HG02870 (cell line): ENCODE measurements at regions not wholly inside any gene's neighbourhood (a gene's known extent, or its start where the extent isn't known, plus 50 kb on each side); places are given as distances from the start of the nearest gene placed in this dataset.
"Not testable (repeated sequence)": the region's sequence is repeated elsewhere in the genome, so short reads cannot be mapped to it uniquely, and the experiment has no call there.

Experiments
- ATAC-seq: cut with Tn5 transposase; IDR thresholded peaks from one replicate; pipeline ENCODE4 v1.9.1; 2021; ENCODE audit warnings: mild to moderate bottlenecking, moderate library complexity; ENCODE audit not compliant: unreplicated experiment

DNA sequence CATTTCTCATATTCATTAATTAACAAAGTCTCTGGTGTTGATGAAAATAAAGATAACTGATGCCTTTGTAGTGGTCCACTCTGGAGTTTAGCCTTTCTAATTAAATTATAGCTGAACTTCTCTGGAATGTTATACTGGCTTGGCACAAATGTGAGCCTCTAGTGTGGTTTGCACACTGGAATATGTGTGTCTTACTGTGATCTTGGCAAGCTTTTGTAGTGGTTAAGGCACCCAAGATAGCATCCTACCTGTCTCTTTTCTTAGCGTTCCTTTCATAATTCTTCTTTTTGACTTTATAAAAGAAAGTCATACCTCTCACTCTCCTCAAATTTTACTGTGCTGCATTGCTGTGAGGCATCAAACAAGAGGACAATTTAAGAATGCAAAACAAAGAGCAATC is 107.4 kb downstream of the UTRN start:
- no peak for ATAC-seq

DNA sequence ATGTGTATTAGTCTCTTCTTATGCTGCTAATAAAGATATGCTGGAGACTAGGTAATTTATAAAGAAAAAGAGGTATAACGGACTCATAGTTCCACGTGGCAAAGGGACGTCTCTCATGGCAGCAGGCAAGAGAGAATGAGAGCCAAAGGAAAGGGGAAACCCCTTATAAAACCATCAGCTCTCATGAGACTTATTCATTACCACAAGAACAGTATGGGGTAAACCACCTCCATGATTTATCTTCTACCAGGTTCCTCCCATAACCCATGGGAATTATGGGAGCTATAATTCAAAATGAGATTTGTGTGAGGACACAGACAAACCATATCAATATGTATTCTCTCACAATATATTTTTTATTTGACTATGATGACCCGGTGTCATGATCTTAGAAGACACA is 109.1 kb downstream of the UTRN start:
- ATAC-seq = no peak

DNA sequence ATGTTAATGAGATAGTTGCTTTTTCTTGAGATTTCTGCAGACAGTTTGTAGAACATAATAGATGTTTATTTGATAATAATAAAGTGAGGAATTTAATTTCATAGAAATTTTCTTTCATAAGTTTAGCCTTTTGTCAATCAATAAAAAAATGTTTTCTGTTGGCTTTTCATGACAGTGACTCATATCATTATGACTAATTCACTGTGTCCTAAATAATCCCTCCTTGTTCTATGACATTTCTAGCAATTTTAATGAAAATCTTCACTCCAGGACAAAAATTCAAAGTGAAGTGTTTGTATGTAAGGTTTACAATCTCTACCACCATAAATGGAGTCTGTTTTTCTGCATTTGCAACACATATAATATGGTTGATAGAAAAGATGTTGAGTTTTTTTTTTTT is 109.9 kb downstream of the UTRN start:
- no peak for ATAC-seq

GRCh38 chr6:144395826-144396225 is 110.7 kb downstream of the UTRN start:
- ATAC-seq = no peak

DNA sequence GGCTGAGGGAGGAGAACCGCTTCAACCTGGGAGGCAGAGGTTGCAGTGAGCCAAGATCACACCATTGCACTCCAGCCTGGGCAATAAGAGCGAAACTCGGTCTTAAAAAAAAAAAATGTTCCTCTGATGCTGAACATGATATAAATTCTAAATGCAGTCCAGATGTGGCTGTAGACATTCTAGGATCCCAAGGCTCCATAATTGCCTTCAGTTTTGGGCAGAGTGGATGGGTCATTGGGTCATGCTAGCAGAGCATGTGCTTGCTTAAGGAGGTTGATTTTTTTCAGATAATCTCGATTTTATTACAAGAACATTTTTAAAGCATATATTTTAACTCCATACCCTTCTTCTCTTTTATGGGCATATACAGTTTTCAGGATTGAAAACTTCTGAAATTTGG is 112.0 kb downstream of the UTRN start:
- ATAC-seq = no peak

DNA sequence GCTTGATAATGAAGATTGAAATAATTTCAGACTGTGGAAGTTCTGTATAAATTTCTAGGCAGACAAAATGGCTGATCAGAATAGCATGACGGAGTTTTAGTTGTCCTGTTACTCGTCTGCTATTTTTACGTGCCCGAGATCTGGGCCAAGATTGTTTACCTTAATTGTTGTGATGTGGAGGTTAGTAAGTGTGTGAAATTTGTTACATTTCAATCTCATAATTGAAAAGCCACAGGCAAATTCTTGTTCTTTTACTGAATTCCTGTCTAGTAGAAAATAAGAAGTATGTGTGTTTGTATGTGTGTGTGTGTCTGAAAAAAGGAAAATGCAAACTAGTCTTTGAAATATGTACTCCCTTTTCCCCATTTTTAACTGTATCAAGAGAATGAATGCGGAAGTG is 115.2 kb downstream of the UTRN start:
- no peak for ATAC-seq

- no peak for ATAC-seq
Measured at GRCh38 chr6:144401736-144402733, 116.9 kb downstream of the UTRN start.

DNA sequence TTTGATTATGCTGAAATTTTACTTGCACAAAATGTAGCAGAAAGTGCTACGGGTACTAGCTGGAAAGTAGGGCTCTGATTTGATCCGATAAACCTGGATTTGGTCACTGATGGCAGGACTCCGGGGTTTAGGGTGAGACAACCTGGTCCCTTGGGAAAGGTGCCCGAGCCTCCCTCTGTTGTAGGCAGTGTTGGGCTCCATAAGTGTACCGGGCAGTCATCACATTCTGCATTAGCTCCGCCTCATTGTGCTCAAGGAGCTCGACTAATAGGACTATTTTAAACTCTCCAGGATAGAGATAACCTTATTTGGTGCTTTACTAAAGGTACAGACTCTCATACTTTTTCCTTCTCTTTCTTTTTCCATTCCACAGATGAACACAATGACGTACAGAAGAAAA is 117.6 kb downstream of the UTRN start:
- ATAC-seq = no peak

GRCh38 chr6:144405163-144405562 is 120.0 kb downstream of the UTRN start:
- no peak for ATAC-seq

GRCh38 chr6:144406796-144407195 is 121.7 kb downstream of the UTRN start:
- no peak for ATAC-seq

GRCh38 chr6:144408161-144408560 is 123.0 kb downstream of the UTRN start:
- ATAC-seq = no peak

- ATAC-seq = no peak
Measured at GRCh38 chr6:144410059-144410458, 124.9 kb downstream of the UTRN start.

DNA sequence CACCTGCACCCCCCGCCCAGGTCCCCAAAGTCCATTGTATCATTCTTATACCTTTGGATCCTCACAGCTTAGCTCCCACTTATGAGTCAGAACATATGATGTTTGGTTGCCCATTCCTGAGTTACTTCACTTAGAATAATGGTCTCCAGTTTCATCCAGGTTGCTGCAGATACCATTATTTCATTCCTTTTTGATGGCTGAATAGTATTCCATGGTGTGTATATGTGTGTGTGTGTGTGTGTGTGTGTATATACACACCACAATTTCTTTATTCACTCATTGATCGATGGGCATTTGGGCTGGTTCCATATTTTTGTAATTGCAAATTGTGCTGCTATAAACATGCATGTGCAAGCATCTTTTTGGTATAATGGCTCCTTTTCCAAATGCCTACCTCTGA is 125.4 kb downstream of the UTRN start:
- ATAC-seq = not testable (repeated sequence)

- ATAC-seq = no peak
Measured at GRCh38 chr6:144411531-144412165, 126.5 kb downstream of the UTRN start.

DNA sequence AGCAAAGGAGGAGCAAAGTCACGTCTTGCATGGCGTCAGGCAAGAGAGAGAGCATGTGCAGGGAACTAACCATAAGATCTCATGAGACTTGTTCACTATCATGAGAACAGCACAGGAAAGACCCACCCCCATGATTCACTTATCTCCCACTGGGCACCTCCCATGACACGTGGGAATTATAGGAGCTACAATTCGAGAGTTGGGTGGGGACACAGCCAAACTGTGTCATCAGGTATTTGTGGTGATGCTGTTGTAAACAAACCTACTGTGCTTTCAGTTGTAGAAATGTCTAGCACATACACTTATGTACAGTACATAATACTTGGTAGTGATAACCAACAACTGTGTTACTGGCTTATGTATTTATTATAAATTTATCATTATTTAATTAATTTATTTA is 128.3 kb downstream of the UTRN start:
- ATAC-seq = no peak

GRCh38 chr6:144415014-144415413 is 129.9 kb downstream of the UTRN start:
- ATAC-seq = no peak

- no peak for ATAC-seq
Measured at GRCh38 chr6:144415835-144416237, 130.7 kb downstream of the UTRN start.

- ATAC-seq = no peak
Measured at GRCh38 chr6:144416244-144416643, 131.1 kb downstream of the UTRN start.

- no peak for ATAC-seq
Measured at GRCh38 chr6:144416773-144417172, 131.6 kb downstream of the UTRN start.

DNA sequence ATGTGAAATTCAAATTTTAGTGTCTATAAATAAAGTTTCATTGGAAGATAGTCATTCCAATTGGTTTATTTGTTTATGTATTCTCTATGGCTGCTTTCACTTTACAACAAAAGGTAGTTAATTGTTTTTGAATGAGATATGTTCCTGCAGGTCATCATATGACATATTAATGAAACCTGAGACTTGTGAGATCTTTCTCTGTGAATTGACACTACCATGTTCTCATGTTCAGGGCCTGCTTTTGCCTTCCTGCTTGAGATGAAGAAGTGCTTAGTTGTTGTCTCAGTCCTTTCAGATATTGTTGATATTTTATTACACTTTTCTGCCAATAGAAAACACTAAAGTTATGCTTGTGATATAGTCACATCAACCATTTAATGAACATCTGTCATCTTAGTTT is 132.5 kb downstream of the UTRN start:
- no peak for ATAC-seq

- no peak for ATAC-seq
Measured at GRCh38 chr6:144418959-144419545, 133.9 kb downstream of the UTRN start.

GRCh38 chr6:144423167-144423566 is 138.0 kb downstream of the UTRN start:
- no peak for ATAC-seq
